GM18873 (cell line): ENCODE measurements at regions not wholly inside any gene's neighbourhood (a gene's known extent, or its start where the extent isn't known, plus 50 kb on each side); places are given as distances from the start of the nearest gene placed in this dataset.

ENCODE experiments used
- ATAC-seq: cut with Tn5 transposase; IDR thresholded peaks from one replicate; pipeline ENCODE4 v1.9.1; 2021; ENCODE audit warnings: mild to moderate bottlenecking, moderate library complexity, moderate number of reproducible peaks; ENCODE audit not compliant: unreplicated experiment, low FRiP score

DNA sequence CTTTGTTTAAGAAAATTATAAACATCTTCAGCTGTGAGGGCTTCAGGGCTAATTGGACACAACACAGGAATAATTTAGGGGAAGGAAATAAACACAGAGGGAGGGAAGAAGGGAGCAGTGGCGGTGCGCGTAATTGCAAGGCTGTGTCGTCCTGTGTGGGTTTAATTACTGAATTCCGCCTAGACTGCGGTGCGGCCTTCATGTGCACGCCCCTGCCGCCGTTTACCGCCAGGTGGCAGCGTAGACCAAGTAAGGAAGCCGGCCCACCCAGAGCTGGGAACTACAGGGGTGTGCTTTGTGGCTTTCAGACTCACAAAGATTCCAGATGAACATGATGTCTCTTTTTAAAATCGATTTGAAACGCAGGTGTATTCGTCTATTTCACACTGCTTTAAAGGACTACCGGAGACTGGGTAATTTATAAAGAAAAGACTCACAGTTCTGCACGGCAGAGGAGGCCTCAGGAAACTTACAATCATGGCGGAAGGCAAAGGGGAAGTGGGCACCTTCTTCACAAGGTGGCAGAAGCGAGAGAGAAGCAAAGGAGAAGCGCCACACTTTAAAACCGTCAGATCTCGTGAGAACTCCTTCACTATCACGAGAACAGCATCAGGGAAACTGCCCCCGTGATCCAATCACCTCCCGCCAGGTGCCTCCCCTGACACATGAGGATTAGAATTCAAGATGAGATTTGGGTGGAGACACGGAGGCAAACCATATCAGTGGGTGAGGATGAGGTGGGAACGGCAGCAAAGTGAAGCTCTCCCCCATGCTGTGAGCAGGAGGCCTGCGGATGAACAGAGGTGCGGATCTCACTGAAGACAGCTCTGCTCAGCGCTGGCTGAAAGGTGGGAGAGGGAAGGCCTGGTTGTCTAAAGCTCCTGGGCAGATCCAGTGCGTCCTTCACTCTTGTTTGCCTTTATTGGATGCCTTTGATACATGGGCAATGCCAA, 222.0 kb upstream of the PDE10A start:
- ATAC-seq: peak; percentile 89

DNA sequence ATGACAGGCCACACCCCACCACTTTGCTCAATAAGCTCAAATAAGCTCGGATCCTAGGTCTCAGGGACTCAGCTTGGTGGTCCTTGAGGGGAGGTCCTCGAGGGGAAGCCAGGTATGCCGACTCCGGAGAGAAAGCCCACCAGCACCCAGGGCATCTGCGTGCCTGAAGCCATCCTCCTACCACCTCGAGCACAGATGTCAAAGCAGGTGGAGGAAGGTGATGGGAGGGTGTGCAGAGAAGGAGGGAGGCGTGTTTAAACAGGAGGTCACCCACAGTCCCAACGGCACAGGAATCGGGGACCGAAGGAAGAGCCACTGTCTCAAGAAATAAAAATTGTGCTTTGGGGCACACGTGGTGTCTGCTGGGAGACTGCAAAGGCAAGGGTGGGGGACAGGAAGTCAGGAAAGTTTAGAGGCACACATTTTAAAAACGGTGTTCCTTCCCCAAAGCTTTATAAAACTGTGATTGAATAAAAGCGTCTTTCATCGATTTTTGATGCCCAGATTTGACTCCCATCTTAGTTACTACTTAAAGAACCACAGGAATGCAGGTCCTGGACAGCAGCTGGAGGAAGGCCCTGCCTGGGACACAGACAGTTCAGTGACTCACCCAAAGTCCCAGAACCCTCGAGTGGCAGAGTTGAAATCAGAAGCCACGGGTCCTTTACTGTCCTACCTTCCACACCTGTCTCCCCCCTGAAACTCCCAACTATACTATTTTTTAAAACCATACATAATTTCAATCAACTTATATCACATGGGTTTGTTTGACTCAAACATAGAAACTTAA, 221.0 kb upstream of the PDE10A start:
- ATAC-seq: no peak

DNA sequence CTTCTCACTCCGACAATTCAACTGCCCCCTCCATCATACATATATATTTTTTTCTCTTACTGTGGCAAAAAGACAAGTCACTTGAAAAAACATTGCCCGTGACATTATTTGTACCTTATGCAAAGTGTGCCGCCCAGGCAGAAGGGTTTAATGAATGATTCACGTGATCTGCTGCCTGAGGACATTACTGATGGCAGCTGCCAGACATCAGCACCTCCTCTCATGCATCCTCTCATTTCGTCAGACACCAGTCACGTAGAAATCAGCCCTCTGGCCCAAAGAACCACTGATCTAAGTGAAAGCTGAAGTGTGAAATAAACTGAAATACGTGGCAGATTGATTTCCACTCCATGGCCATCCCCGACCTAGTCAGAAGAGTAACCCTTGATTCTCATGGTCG, 218.8 kb upstream of the PDE10A start:
- no peak for ATAC-seq

DNA sequence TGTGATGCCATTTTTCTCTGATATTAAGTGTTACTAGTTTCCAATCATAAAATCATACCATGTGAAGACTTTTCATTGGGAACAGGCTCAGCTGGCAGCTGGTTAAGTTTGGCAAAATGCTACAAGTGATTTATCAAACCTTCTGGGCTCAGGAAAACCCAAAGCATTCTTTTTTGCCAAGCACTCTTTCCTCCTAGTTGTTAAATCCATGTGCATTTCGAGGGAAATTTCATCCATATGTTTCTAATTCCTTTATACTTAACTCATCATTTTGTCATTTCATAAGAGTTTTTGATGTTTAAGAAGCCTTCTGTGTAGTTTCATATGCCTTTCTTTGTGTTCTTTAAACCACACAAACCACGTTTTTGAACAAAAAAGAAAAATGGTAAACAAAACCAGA, 217.6 kb upstream of the PDE10A start:
- ATAC-seq: no peak

DNA sequence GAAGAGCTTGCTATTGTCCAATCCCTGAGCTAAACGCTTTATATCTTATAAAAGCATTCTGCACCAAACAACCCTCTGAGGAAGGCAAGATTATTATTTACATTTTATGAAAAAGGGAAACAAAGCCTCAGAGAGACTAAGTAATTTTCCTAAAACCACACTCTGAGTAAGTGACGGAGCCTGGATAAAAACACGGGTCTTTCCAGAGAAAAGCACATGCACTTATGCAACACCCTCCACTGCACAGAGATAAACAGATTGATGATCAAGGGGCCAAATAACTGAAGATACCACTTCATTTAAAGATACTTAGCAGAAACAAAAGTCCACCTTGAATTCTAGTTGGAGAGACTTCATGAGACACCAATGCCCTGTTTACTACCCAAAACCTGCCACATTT, 214.7 kb upstream of the PDE10A start:
- no peak for ATAC-seq

DNA sequence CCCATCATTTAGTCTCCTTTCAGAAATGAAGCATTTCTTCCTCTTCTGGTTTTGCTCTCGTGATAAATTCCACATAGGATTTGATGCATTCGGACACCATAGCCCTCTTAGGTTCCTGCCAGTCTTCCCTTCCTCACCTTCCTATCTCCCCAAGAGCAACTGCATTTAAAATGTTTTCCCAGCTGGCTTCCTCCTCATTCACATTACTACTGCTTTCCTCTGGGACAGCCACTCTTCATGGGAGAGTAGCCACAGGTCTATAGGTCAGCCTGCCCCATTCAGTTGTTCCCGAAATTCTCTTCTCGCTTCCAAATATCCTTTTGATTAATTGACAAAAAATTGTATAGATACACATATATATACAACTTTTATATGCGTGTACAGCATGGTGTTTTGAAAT, 214.2 kb upstream of the PDE10A start:
- ATAC-seq: no peak

DNA sequence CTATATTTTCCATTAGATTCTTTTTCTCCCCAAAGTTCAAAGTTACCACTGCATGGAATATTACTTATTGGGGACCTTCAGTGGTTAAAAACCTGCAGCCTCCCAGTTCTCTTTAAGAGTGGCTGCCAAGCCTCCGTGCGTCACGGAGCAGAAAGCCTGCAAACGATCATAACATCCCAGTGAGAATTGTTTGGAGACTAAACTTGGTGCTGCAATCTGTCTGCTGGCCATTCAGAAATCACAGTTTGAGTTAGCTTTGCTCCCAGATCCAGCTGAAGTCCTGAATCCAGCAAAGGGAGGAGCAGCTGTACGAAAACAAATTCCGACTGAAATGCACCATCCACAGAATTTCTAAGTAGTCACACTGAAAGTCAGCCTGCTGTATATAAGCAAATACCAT, 213.5 kb upstream of the PDE10A start:
- no peak for ATAC-seq

DNA sequence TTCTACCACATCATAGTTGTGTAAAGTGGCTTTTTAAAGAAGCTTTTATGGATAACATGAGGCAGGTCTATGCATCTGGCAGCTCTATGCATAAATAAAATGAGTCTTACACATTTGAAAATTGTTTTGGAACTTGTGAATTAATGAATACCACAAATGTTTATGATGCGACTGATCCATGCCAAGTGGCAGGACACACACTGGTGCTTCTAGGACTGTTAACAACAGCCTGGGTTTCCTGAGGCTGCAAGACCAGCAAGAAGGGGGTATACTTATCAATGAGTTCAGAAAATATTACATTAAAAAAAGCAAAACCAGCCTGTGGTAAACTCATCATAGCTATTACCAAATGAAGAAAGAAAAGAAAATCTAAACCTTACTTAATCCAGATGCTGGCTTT, 212.9 kb upstream of the PDE10A start:
- ATAC-seq: no peak

DNA sequence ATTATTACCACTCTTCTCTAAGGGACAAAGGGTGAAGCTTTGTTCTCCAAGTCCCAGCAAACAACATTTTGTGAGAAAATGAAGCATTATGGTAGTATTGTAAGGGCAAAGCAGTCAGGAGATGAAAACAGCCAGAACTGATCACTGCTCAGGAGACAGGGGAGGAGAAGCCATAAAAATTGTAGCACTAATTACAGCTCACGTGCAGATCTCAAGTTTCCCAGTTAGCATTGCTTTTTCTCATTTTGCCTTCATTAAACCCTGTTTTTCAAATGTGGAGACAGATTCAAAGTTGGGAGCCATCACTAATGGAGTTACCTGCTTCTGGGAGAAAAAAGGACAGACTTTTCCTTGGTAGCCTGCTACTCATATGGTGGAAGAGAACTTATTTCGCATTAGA, 210.9 kb upstream of the PDE10A start:
- ATAC-seq: no peak

DNA sequence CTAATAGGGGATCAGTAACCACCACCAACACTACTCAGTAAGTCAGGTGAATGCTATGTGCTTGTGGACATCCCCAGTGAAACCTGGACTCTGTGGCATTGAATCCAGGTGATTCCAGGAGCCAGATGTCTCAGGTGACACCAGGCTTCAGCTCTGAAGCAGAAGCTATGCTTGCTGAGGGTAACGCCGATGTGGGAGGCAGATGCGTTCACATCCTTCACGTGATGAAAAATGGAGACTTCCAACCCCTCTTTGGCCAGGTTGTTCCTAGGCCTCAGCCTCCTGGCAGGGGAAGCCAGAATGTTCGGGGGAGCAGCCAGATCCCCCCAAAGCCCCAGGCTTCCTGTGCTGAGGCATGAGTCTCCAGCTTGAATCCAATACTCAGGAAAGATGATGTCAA, 209.8 kb upstream of the PDE10A start:
- ATAC-seq: no peak

DNA sequence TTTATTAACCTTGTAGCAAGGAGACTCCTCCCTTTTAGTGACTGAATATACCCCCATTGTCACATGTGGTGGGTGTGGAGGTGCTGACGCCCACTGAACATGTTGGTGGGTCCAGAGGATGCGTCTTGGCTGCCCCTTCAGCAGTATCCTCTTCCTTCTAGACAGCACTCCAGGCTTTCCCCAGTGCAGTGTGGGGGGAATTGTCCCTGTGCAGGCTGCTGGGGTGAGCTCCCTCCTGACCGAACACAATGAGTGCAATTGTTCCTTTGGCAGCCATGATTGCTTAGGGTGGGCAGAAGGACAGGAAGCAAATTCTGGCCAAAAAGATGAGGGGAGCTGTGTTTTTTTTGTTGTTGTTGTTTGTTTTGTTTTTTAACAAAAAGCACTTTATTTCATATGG, 209.3 kb upstream of the PDE10A start:
- no peak for ATAC-seq

DNA sequence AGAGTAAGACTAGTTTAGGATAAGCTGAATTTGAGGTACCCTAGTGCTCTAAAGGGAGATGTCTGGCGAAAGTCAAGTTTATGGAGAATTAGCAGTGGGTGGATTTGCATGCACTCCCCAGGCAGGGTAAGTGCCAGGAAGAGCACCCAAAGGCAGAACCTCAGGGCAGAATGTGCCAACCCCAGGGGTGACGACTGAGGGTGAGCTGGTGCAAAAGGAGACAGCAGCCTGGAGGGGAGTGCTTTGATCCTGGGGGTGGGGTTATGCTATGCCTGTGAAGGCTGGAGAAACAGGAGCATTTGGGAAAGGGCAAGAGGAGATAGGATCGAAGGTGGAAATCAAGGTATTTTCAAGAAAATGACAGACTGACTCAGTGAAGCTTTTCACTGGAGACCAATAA, 208.5 kb upstream of the PDE10A start:
- ATAC-seq: no peak

DNA sequence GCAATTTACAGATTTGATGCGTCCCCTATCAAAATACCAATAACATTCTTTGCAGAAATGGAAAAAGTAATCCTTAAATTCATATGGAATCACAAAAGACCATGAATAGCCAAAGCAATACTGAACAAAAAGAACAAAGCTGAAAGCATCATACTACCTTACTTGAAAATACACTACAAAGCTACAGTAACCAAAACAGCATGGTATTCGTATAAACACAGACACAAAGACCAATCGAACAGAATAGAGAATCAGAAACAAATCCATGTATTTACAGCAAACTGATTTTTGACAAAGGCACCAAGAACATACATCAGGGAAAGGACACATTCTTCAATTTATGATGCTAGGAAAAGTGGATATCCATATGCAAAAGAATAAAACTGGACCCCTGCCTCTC, 206.5 kb upstream of the PDE10A start:
- no peak for ATAC-seq

DNA sequence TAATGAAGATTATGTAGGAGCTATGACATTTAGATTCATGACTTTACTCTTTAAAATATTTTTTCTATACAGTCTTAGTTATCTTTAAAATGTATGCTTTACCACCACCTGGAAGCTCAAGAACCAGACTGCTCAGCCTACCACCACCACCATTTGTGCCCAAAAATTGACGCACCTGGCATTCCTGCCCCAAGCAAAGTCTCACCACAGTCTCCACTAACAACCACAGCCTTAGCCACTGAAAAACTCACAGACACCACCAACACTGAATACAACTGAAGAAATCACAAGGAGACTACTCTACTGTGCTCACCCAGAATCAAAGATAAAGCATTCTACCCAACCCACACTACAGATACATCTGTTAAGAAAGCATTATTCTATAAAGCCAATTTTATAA, 201.9 kb upstream of the PDE10A start:
- ATAC-seq: no peak

DNA sequence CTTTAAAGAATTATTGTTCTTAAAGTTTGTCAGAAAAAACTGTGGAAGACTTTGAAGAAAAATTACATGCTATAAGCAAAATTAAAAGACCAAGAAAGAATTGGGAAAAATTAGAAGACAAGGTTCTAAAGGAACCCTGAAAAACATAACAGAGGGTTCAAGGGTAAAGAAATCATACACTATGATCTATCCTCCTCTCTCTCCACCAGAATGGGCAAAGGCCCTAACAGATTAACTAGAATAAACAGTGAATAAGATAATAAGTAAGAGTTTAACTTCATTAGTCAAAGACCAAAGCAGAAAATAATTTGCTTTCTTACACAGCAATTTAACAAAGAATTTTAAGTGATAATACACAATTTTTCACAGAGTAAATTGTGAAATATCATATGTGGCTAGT, 201.2 kb upstream of the PDE10A start:
- no peak for ATAC-seq

DNA sequence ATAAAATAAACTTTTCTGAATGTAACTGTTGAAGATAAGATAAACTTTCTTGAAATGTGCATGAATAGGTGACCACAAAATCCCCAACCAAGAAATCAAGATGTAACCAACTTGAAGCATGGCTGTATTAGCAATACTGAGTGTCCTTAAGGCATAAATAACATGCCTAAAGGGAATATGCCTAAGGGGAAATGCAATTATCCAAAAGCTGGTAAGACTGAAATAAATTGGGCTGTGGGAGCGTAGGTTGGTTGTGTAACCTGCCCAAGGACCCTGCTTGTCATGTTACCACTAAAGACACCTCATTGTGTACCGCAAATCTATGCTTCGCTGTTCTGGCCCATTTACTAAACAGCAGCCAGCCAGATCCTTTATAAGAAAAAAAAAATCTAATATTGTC, 200.8 kb upstream of the PDE10A start:
- no peak for ATAC-seq

DNA sequence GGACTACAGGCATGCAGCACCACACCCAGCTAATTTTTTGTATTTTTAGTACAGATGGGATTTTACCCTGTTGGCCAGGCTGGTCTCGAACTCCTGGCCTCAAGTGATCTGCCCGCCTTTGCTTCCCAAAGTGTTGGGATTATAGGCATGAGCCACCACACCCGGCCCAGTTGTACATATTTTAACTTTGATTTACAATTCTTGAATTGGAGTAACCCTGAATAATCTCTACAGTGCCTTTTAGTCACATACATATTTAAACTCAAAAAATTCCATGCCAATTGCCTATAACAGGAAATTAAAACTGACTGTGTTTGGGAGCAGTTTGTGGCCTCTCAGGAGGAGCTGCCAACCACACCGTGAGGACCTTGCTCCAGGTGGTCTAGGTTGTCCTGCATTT, 199.8 kb upstream of the PDE10A start:
- ATAC-seq: no peak

DNA sequence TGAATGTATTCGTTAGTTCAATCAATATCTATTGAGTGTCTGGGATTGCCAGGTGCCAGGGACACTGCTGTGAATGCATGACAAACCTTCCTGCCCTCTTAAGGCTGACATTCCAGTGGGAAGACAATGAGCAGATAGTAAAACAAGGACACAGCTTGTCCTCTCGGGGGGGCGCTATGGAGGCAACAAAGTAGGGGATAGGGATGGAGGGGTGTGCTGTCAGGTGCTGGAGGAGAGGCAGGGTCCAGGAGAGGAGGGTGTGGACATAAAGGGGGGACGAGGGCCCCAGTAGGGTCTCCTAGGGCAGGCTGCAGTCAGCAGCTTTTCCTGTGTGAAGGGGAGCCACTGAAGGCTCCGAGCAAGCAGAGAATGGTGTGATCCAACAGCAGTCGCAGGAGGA, 198.2 kb upstream of the PDE10A start:
- ATAC-seq: no peak

DNA sequence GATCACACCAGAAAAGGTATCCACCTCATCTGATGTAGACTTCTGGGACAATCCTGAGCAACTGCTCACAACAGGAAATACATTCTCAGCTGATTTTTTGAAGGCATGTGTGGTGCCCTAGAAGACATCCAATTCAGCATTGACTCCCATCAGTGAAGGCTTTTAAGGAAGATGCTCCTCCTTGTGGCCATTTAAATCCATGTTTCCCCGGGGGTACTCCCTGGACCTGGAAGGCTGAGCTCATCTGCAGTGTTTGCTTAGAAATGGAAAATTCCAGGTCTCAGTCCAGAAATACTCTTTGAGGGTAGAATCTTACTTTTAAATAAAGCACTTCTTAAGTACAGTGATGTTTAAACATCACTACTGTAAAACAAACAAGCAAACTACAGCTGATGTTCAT, 195.5 kb upstream of the PDE10A start:
- no peak for ATAC-seq

DNA sequence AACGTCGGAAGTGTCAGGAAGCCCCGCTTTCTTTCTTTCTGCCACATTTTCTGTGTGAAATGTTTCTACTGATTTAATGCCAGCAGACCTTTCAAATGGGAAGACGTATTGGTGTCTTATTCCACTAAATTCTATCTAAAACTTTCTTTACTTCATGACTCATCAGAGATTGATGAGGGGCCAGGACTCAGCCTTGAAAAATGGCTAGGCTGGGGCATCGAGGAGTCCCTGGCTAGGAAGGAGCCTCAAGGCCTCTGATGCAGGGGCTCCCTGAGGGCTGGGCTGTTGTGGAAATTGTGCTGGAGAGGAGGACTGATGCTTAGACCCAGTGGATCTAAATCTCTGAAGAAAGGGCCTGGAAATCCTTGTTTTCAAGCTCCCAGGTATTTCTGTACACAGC, 192.8 kb upstream of the PDE10A start:
- no peak for ATAC-seq

DNA sequence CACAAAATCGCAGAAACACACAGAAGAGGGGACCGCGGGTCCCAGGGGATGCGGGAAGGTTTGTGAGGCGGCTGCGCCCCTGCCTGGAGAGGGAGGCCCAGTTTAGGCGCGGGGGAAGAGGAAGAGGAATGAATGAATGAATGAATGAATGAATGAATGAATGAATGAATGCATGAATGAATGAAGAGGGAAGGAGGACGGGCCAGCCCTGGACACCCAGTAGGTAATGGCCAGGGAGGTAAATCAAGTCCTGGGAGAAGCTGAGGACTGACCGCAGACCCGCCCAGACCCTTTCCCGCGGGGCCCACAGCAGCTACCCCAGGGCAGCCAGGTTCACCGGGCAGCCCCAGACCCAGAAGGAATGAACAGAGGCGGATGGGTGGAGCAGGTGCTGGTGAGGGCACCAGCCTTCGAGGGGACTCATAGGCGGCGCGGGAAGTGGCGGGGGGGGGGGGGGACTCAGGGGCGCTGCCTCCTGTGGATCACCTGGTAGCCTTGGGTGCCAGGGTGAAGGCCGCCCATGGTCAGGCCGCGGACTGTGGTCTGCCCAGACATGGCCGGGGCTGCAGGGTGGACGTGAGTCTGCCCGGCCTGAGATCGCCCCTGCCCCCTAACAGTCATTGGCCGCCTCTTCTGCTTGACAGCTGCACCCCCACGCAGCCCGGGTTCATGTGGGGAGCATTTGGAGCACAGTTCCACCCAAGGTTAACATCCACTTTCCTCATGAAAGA, 192.0 kb upstream of the PDE10A start:
- no peak for ATAC-seq
